ENCODE measurements at regions not wholly inside any gene's neighbourhood (a gene's known extent, or its start where the extent isn't known, plus 50 kb on each side); places are given as distances from the start of the nearest gene placed in this dataset.

DNA sequence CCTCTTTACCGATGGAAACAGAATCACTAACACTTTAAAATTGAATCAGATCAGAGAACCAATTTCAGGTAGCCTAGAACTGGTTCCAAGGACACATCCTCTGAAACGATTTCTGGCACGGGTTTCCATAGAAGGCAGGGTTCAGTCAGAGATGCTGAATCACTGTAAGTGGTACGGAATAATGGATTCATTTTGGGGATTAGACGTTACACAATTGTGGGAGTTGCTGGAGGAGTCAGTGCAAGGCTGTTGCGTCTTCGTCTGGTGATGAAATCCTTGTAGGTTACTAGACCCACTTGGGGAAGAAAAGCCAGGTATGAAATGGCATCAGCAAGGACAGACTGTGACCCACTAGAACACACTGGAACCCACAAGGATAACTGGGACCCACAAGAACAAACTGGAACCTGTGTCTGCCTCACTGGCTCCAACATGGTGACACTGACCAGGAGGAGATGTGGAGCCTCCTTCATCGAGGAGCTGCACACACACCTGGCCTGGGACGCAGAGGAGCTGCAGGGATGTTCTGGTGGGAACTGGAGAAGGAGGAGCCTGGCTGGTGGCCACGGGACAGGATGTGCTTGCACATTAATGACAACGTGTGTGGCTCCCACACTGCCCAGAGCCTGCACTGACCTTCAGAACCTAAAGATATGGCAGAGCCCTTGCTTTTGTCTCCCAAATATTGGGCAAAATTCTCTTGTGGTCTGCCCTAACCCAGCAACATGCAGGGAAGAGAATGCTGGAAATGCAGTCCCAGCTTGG lies 105.1 kb downstream of the TRAPPC11 start:
- Mint-ChIP-seq H3K9me3 (no peaks in the 10 kb centered on the region), H3K4me1 (no peaks in the 10 kb centered on the region), H3K36me3 (no peaks in the 10 kb centered on the region), H3K4me3 (no peak overlapping the region), H3K27ac (no peak overlapping the region), H3K27me3 (ENCODE audit: low read depth in 2 of 2) (peaks cover 0 to 12% of the 10 kb centered on the region in 2 donors)
- H3K27me3 ChIP-seq (ENCODE audit: control insufficient read depth, insufficient read depth, low read length) = no peaks in the 10 kb centered on the region
- H3K36me3 ChIP-seq (ENCODE audit: control insufficient read depth, insufficient read depth, low read length) = no peaks in the 10 kb centered on the region
- H3K27ac ChIP-seq (ENCODE audit: low read length) = no peak overlapping the region
- H3K4me3 ChIP-seq (ENCODE audit: low read length) = no peak overlapping the region
- WGBS (ENCODE audit: insufficient coverage) = 88% methylated on average over 11 of the region's 11 CpGs
- TF ChIP-seq, protein P1, sequence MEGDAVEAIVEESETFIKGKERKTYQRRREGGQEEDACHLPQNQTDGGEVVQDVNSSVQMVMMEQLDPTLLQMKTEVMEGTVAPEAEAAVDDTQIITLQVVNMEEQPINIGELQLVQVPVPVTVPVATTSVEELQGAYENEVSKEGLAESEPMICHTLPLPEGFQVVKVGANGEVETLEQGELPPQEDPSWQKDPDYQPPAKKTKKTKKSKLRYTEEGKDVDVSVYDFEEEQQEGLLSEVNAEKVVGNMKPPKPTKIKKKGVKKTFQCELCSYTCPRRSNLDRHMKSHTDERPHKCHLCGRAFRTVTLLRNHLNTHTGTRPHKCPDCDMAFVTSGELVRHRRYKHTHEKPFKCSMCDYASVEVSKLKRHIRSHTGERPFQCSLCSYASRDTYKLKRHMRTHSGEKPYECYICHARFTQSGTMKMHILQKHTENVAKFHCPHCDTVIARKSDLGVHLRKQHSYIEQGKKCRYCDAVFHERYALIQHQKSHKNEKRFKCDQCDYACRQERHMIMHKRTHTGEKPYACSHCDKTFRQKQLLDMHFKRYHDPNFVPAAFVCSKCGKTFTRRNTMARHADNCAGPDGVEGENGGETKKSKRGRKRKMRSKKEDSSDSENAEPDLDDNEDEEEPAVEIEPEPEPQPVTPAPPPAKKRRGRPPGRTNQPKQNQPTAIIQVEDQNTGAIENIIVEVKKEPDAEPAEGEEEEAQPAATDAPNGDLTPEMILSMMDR (IDR thresholded peaks at IDR 0.05) = no peak
- DNase-seq = no peak
- H3K4me1 ChIP-seq (ENCODE audit: control insufficient read depth, insufficient read depth, low read length) = no peaks in the 10 kb centered on the region
- no peaks in the 10 kb centered on the region for H3K9me3 ChIP-seq (ENCODE audit: control insufficient read depth, insufficient read depth, low read length)
- no peak for ATAC-seq
- intact Hi-C loops (cut with micrococcal nuclease) = no loop called here

DNA sequence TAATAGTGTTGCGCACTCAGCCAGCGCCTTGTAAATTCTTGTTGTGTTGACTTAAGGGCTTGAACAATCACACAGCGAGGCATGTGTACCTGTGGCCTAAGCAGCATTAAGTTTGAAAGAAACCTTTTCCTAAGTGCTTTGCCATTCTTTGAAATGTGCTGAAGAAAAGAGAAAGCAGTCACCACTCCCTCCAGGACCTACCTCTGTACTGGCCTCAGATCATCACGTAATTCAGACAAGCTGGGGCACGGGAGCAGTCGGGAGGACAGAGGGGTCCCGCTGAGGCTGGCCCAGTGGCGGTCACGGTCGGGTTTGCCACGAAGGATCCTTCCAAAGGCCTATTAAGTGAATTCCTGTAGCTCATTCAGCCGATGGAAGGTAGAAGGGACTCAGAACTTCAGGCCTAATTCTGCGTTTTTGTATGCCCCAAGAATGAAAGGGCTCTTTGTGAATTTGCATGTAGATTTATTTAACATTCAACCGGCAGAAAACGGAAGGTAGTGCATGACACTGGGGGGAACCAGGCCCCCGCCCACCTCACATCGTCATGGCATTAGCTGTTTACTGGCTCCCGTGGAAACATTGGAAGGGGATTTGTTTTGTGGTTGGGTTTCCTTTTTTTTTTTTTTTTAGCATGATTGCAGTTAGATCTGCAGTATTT lies 106.3 kb downstream of the TRAPPC11 start:
- H3K4me3 Mint-ChIP-seq = no peak overlapping the region
- TF ChIP-seq, protein P1 (IDR thresholded peaks at IDR 0.05) = no peak
- WGBS (ENCODE audit: insufficient coverage) = 30% methylated on average over 18 of the region's 18 CpGs
- no peak overlapping the region for H3K27ac ChIP-seq (ENCODE audit: low read length)
- no peaks in the 10 kb centered on the region for H3K4me1 Mint-ChIP-seq
- H3K4me3 ChIP-seq (ENCODE audit: low read length) = no peak overlapping the region
- H3K36me3 Mint-ChIP-seq = no peaks in the 10 kb centered on the region
- no peak overlapping the region for H3K27ac Mint-ChIP-seq
- intact Hi-C loops (cut with micrococcal nuclease) = no loop called here
- DNase-seq = no peak
- no peaks in the 10 kb centered on the region for H3K36me3 ChIP-seq (ENCODE audit: control insufficient read depth, insufficient read depth, low read length)
- H3K27me3 Mint-ChIP-seq (ENCODE audit: low read depth in 2 of 2) = peaks cover 0 to 12% of the 10 kb centered on the region in 2 donors
- no peaks in the 10 kb centered on the region for H3K9me3 ChIP-seq (ENCODE audit: control insufficient read depth, insufficient read depth, low read length)
- H3K4me1 ChIP-seq (ENCODE audit: control insufficient read depth, insufficient read depth, low read length) = no peaks in the 10 kb centered on the region
- H3K27me3 ChIP-seq (ENCODE audit: control insufficient read depth, insufficient read depth, low read length) = no peaks in the 10 kb centered on the region
- no peaks in the 10 kb centered on the region for H3K9me3 Mint-ChIP-seq
- no peak for ATAC-seq

DNA sequence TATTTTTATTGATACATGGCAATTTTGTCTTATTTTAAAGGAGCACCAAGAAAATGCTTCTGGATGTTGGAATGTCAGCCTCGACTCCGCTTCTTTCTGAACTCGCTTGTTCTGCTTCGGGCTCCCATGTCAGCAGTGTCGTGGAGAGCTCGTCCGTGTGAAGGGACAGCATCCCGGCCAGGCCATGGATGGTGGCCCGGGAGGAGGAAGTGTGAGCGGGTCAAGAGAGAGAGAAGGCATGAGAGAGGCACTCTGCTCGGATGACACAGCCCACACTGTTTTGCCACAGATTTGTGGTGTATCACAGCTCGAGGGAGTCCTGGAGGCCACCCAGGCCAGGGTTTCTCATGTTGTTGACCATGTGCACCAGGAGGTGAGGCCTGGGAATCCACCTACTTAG lies 107.0 kb downstream of the TRAPPC11 start:
- H3K9me3 Mint-ChIP-seq = no peaks in the 10 kb centered on the region
- intact Hi-C loops (cut with micrococcal nuclease) = no loop called here
- H3K36me3 Mint-ChIP-seq = no peaks in the 10 kb centered on the region
- H3K27me3 Mint-ChIP-seq (ENCODE audit: low read depth in 2 of 2) = peaks cover 0 to 12% of the 10 kb centered on the region in 2 donors
- Histone ChIP-seq H3K27ac (ENCODE audit: low read length) (no peak overlapping the region), H3K4me1 (ENCODE audit: control insufficient read depth, insufficient read depth, low read length) (no peaks in the 10 kb centered on the region), H3K9me3 (ENCODE audit: control insufficient read depth, insufficient read depth, low read length) (no peaks in the 10 kb centered on the region), H3K27me3 (ENCODE audit: control insufficient read depth, insufficient read depth, low read length) (no peaks in the 10 kb centered on the region), H3K36me3 (ENCODE audit: control insufficient read depth, insufficient read depth, low read length) (no peaks in the 10 kb centered on the region), H3K4me3 (ENCODE audit: low read length) (no peak overlapping the region)
- DNase-seq = no peak
- no peaks in the 10 kb centered on the region for H3K4me1 Mint-ChIP-seq
- 83% methylated on average over 12 of the region's 12 CpGs for WGBS (ENCODE audit: insufficient coverage)
- ATAC-seq = no peak
- TF ChIP-seq, protein P1 (IDR thresholded peaks at IDR 0.05) = no peak
- H3K4me3 Mint-ChIP-seq = no peak overlapping the region
- H3K27ac Mint-ChIP-seq = no peak overlapping the region

Data from natural killer cell (primary cell).